Cerebellar cortex (tissue), 1 donor: ENCODE measurements at regions not wholly inside any gene's neighbourhood (a gene's known extent, or its start where the extent isn't known, plus 50 kb on each side); places are given as distances from the start of the nearest gene placed in this dataset.

ENCODE experiments used
- DNase-seq: peaks from one replicate; pipeline ENCODE4 v3.0.0-alpha.2; 2015; ENCODE audit warnings: low spot score

- DNase-seq: no peak
Observed at GRCh38 chr2:16152071-16152927, 211.9 kb downstream of the MYCN start.

GRCh38 chr2:16151651-16152050, 211.3 kb downstream of the MYCN start:
- no peak for DNase-seq

- no peak for DNase-seq
Observed at GRCh38 chr2:16151281-16151570, 210.9 kb downstream of the MYCN start.

GRCh38 chr2:16150456-16151280, 210.3 kb downstream of the MYCN start:
- no peak for DNase-seq

GRCh38 chr2:16149349-16150243, 209.2 kb downstream of the MYCN start:
- no peak for DNase-seq

- DNase-seq: no peak
Observed at GRCh38 chr2:16148632-16149348, 208.4 kb downstream of the MYCN start.

- DNase-seq: no peak
Observed at GRCh38 chr2:16142383-16143361, 202.3 kb downstream of the MYCN start.

- DNase-seq: no peak
Observed at GRCh38 chr2:16141641-16141921, 201.2 kb downstream of the MYCN start.

- no peak for DNase-seq
Observed at GRCh38 chr2:16140771-16141640, 200.7 kb downstream of the MYCN start.

GRCh38 chr2:16139663-16140615, 199.6 kb downstream of the MYCN start:
- DNase-seq: no peak

GRCh38 chr2:16138811-16139662, 198.7 kb downstream of the MYCN start:
- DNase-seq: no peak

GRCh38 chr2:16137080-16137755, 196.9 kb downstream of the MYCN start:
- no peak for DNase-seq

GRCh38 chr2:16136461-16137035, 196.2 kb downstream of the MYCN start:
- no peak for DNase-seq

GRCh38 chr2:16135913-16136310, 195.6 kb downstream of the MYCN start:
- DNase-seq: no peak

GRCh38 chr2:16135196-16135912, 195.0 kb downstream of the MYCN start:
- DNase-seq: no peak
